SK-N-SH (cell line): ENCODE measurements at regions not wholly inside any gene's neighbourhood (a gene's known extent, or its start where the extent isn't known, plus 50 kb on each side); places are given as distances from the start of the nearest gene placed in this dataset.

Source experiments
- CTCF ChIA-PET: fragments of 300-600, 350-600 bp; formaldehyde crosslinking; extraction: SDS; loops from one replicate; lab custom pipeline; 2021; lab: Yijun Ruan, JAX
- POLR2A ChIA-PET: fragments of 350-600 bp; sonication (Branson Sonifier 250); formaldehyde crosslinking; extraction: SDS; loops from one replicate; lab custom pipeline; 2020; ENCODE audit warnings: antibody characterized with exemption, inconsistent platforms; lab: Yijun Ruan, JAX
- DNase-seq: peaks from one replicate; pipeline ENCODE4 v3.0.0; 2012
- H2AFZ ChIP-seq: fragments of 200-600 bp; sonication (generic); 2 replicates; pipeline ENCODE4 v1.8.1; 2016; ENCODE audit warnings: antibody characterized with exemption, mild to moderate bottlenecking, low read depth
- H3F3A ChIP-seq: fragments of 200-600 bp; sonication (generic); replicated peaks from 2 replicates; pipeline ENCODE3; 2016; ENCODE audit warnings: antibody characterized with exemption, mild to moderate bottlenecking; ENCODE audit not compliant: insufficient read depth
- H3K27ac ChIP-seq, 2 experiments: fragments of 200-500 bp in 1 of 2; fragments of 200-600 bp in 1 of 2; sonication (Bioruptor generic) in 1 of 2; sonication (generic), shearing (Covaris generic) in 1 of 2; 2 replicates each; pipeline versions ENCODE4 v1.5.1 to v1.6.1; 2014 to 2016; ENCODE audit warnings: low read depth in 2 of 2, inconsistent platforms in 1 of 2, low read length in 1 of 2, mild to moderate bottlenecking in 1 of 2, mixed read lengths in 1 of 2
- H3K27me3 ChIP-seq: fragments of 200-600 bp; sonication (generic), shearing (Covaris generic); 2 replicates; pipeline ENCODE4 v1.6.1; 2016; ENCODE audit warnings: mixed run types; ENCODE audit not compliant: insufficient read depth
- H3K36me3 ChIP-seq, 2 experiments: fragments of 200-500 bp in 1 of 2; fragments of 200-600 bp in 1 of 2; sonication (Bioruptor generic) in 1 of 2; sonication (generic) in 1 of 2; replicated peaks in 1 of 2; 2 replicates each; pipeline versions ENCODE3 to v1.5.1; 2014 to 2016; ENCODE audit warnings: low read length in 1 of 2, mild to moderate bottlenecking in 1 of 2; ENCODE audit not compliant: insufficient read depth in 2 of 2, control insufficient read depth in 1 of 2
- H3K4me1 ChIP-seq, 2 experiments: fragments of 200-500 bp in 1 of 2; fragments of 200-600 bp in 1 of 2; sonication (Bioruptor generic) in 1 of 2; sonication (generic), shearing (Covaris generic) in 1 of 2; 2 replicates each; pipeline versions ENCODE4 v1.5.1 to v1.6.1; 2014 to 2016; ENCODE audit warnings: low read depth in 1 of 2, low read length in 1 of 2, mixed run types in 1 of 2; ENCODE audit not compliant: insufficient read depth in 2 of 2, control insufficient read depth in 1 of 2
- H3K4me2 ChIP-seq: fragments of 200-600 bp; sonication (generic), shearing (Covaris generic); 2 replicates; pipeline ENCODE4 v1.6.1; 2017; ENCODE audit warnings: mixed run types
- H3K4me3 ChIP-seq, 2 experiments: fragments of 200-500 bp in 1 of 2; fragments of 200-600 bp in 1 of 2; sonication (Bioruptor generic) in 1 of 2; sonication (generic), shearing (Covaris generic) in 1 of 2; 2 replicates each; pipeline versions ENCODE4 v1.5.1 to v1.8.1; 2014 to 2016; ENCODE audit warnings: low read depth in 2 of 2, inconsistent platforms in 1 of 2, low read length in 1 of 2, mild to moderate bottlenecking in 1 of 2, mixed read lengths in 1 of 2, moderate library complexity in 1 of 2
- H3K79me2 ChIP-seq: fragments of 200-600 bp; sonication (generic); 2 replicates; pipeline ENCODE4 v1.8.1; 2017; ENCODE audit warnings: mild to moderate bottlenecking; ENCODE audit not compliant: insufficient read depth
- H3K9ac ChIP-seq: fragments of 200-600 bp; sonication (generic); 2 replicates; pipeline ENCODE4 v1.6.1; 2017; ENCODE audit warnings: mixed run types
- H3K9me2 ChIP-seq: fragments of 200-600 bp; sonication (generic); 2 replicates; pipeline ENCODE4 v1.6.1; 2017; ENCODE audit warnings: mixed run types
- H3K9me3 ChIP-seq: fragments of 200-600 bp; sonication (generic); 2 replicates; pipeline ENCODE4 v1.6.1; 2017; ENCODE audit warnings: mixed run types, mild to moderate bottlenecking, moderate library complexity
- H4K20me1 ChIP-seq: fragments of 200-600 bp; sonication (generic); 2 replicates; pipeline ENCODE4 v1.6.1; 2017; ENCODE audit warnings: mild to moderate bottlenecking, mixed run types; ENCODE audit not compliant: insufficient read depth
- EP300 ChIP-seq, 2 experiments: IDR thresholded peaks; 2 replicates each; pipeline versions ENCODE4 v1.4.0 to v1.6.1; 2012; ENCODE audit warnings: borderline replicate concordance in 1 of 2, low read depth in 1 of 2, low read length in 1 of 2
- FOXJ3 ChIP-seq: sonication (generic); formaldehyde crosslinking; IDR thresholded peaks from 2 replicates; pipeline ENCODE4 v1.5.1; 2020; ENCODE audit warnings: mild to moderate bottlenecking, missing genetic modification reagents
- GATA2 ChIP-seq: sonication (generic); formaldehyde crosslinking; IDR thresholded peaks from 2 replicates; pipeline ENCODE4 v1.5.0; 2020; ENCODE audit warnings: mild to moderate bottlenecking, missing genetic modification reagents
- RFX5 ChIP-seq: IDR thresholded peaks from 2 replicates; pipeline ENCODE4 v1.6.1; 2012; ENCODE audit warnings: mild to moderate bottlenecking, improper control_type of control experiment, low read length
- SMC3 ChIP-seq: IDR thresholded peaks from 2 replicates; pipeline ENCODE4 v1.6.1; 2012; ENCODE audit warnings: low read depth, low read length, improper control_type of control experiment
- WGBS: methylation state at CpG from one replicate; pipeline ENCODE4 v1.1.6; 2017; ENCODE audit warnings: low lambda C conversion rate; 5-methylcytosine and 5-hydroxymethylcytosine counted together
- TF ChIP-seq, protein P1 (sequence below): IDR thresholded peaks from 2 replicates; pipeline ENCODE4 v1.4.0; 2012; ENCODE audit warnings: low read depth, borderline replicate concordance
- TF ChIP-seq, protein P2 (sequence below): IDR thresholded peaks from 2 replicates; pipeline ENCODE4; 2012
- TF ChIP-seq, protein P3 (sequence below): fragments of 150-350 bp; IDR thresholded peaks from 2 replicates; pipeline ENCODE4 v1.6.1; 2016; ENCODE audit warnings: mild to moderate bottlenecking, low read depth, low read length

DNA sequence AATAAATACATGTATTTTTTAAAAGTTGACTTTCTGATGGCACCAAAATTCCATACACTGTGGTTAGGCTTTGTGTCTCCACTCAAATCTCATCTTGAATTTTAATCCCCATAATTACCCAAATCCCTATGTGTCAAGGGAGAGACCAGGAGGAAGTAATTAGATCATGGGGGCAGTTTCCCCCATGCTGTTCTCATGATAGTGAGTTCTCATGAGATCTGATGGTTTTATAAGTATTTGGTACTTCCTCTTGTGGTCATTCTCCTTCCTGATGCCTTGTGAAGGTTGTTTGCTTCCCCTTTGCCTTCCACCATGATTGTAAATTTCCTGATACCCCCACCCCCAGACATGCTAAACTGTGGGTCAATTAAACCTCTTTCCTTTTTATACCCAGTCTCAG is 1218.4 kb upstream of the PRMT6 start:
- Histone ChIP-seq H3K9ac (no peak overlapping the region), H3F3A (no peaks in the 10 kb centered on the region), H3K9me3 (no peaks in the 10 kb centered on the region; the same call in 1 of the 2 replicates), H3K36me3 (no peaks in the 10 kb centered on the region), H2AFZ (no peak overlapping the region), H3K4me1 (no peaks in the 10 kb centered on the region), H3K27me3 (no peaks in the 10 kb centered on the region), H3K4me2 (no peak overlapping the region), H3K27ac (no peak overlapping the region), H3K79me2 (no peaks in the 10 kb centered on the region), H3K4me3 (no peak overlapping the region), H3K9me2 (no peaks in the 10 kb centered on the region), H4K20me1 (no peaks in the 10 kb centered on the region)
- POLR2A ChIA-PET, result no interaction called here
- CTCF ChIA-PET, result no interaction called here
- TF ChIP-seq, protein P1, sequence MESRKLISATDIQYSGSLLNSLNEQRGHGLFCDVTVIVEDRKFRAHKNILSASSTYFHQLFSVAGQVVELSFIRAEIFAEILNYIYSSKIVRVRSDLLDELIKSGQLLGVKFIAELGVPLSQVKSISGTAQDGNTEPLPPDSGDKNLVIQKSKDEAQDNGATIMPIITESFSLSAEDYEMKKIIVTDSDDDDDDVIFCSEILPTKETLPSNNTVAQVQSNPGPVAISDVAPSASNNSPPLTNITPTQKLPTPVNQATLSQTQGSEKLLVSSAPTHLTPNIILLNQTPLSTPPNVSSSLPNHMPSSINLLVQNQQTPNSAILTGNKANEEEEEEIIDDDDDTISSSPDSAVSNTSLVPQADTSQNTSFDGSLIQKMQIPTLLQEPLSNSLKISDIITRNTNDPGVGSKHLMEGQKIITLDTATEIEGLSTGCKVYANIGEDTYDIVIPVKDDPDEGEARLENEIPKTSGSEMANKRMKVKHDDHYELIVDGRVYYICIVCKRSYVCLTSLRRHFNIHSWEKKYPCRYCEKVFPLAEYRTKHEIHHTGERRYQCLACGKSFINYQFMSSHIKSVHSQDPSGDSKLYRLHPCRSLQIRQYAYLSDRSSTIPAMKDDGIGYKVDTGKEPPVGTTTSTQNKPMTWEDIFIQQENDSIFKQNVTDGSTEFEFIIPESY, result no peak
- TF ChIP-seq, protein P2, sequence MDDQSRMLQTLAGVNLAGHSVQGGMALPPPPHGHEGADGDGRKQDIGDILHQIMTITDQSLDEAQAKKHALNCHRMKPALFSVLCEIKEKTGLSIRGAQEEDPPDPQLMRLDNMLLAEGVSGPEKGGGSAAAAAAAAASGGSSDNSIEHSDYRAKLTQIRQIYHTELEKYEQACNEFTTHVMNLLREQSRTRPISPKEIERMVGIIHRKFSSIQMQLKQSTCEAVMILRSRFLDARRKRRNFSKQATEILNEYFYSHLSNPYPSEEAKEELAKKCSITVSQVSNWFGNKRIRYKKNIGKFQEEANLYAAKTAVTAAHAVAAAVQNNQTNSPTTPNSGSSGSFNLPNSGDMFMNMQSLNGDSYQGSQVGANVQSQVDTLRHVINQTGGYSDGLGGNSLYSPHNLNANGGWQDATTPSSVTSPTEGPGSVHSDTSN, result no peak
- no peak for TF ChIP-seq RFX5
- no peak for TF ChIP-seq GATA2 (CRISPR knock-in tag)
- TF ChIP-seq SMC3, result no peak
- no peak for TF ChIP-seq EP300 (IDR thresholded peaks at IDR 0.05; ENCODE audit: borderline replicate concordance in 1 of 2, low read depth in 1 of 2, low read length in 1 of 2)
- TF ChIP-seq, protein P3, sequence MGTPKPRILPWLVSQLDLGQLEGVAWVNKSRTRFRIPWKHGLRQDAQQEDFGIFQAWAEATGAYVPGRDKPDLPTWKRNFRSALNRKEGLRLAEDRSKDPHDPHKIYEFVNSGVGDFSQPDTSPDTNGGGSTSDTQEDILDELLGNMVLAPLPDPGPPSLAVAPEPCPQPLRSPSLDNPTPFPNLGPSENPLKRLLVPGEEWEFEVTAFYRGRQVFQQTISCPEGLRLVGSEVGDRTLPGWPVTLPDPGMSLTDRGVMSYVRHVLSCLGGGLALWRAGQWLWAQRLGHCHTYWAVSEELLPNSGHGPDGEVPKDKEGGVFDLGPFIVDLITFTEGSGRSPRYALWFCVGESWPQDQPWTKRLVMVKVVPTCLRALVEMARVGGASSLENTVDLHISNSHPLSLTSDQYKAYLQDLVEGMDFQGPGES, result no peak
- DNase-seq, result no peak

DNA sequence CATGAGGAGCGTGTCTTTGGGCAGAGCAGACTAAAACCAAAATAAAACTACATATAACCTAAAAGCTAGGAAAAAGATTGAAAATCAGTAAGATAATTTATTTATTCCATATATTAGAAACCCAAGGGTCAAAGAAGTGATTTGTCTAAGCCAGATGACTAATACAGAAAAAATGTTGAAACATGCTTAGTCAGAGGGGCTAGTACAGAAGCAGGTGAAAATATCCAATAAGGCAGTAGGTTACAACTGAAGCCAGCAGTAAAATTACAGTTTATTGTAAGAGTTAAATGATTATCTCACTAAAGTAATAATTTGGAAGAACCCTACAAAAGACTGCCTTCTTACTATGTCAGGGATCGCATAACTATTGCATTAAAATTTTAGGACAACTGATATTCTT is 1190.9 kb upstream of the PRMT6 start:
- ChIA-PET CTCF (no interaction called here), POLR2A (no interaction called here)
- no peaks in the 10 kb centered on the region for H3K36me3 ChIP-seq
- H2AFZ ChIP-seq, result no peak overlapping the region
- WGBS, result 49% methylated on average over 2 of the region's 2 CpGs
- no peak overlapping the region for H3K27ac ChIP-seq
- TF ChIP-seq RFX5 (no peak), SMC3 (no peak), FOXJ3 (CRISPR knock-in tag) (no peak)
- TF ChIP-seq, protein P2, result no peak
- no peaks in the 10 kb centered on the region for H3F3A ChIP-seq
- H3K9me2 ChIP-seq, result no peaks in the 10 kb centered on the region
- H4K20me1 ChIP-seq, result no peaks in the 10 kb centered on the region
- no peaks in the 10 kb centered on the region for H3K27me3 ChIP-seq
- H3K4me3 ChIP-seq, result no peak overlapping the region
- H3K9ac ChIP-seq, result no peak overlapping the region
- peaks cover 3% of the 10 kb centered on the region; the same call in 1 of the 2 replicates for H3K9me3 ChIP-seq
- DNase-seq, result no peak
- no peaks in the 10 kb centered on the region for H3K4me1 ChIP-seq
- no peak overlapping the region for H3K4me2 ChIP-seq
- no peaks in the 10 kb centered on the region for H3K79me2 ChIP-seq
